ENCODE measurements at regions not wholly inside any gene's neighbourhood (a gene's known extent, or its start where the extent isn't known, plus 50 kb on each side); places are given as distances from the start of the nearest gene placed in this dataset.

GRCh38 chr12:67535971-67536370 lies 112.6 kb upstream of the DYRK2 start:
- TF ChIP-seq CTCF (conservative IDR thresholded peaks at IDR 0.05; ENCODE audit: low read depth, low read length) (no peak), POLR2A (IDR thresholded peaks at IDR 0.05; ENCODE audit: low read depth, low read length) (no peak), RFX5 (IDR thresholded peaks at IDR 0.05; ENCODE audit: low read depth, low read length) (no peak), MAFK (IDR thresholded peaks at IDR 0.05; ENCODE audit: low read depth, low read length) (no peak), MXI1 (IDR thresholded peaks at IDR 0.05; ENCODE audit: borderline replicate concordance, low read depth, low read length) (no peak), FOS (IDR thresholded peaks at IDR 0.05; ENCODE audit: low read depth, low read length) (no peak)
